ENCODE measurements at regions not wholly inside any gene's neighbourhood (a gene's known extent, or its start where the extent isn't known, plus 50 kb on each side); places are given as distances from the start of the nearest gene placed in this dataset.

DNA sequence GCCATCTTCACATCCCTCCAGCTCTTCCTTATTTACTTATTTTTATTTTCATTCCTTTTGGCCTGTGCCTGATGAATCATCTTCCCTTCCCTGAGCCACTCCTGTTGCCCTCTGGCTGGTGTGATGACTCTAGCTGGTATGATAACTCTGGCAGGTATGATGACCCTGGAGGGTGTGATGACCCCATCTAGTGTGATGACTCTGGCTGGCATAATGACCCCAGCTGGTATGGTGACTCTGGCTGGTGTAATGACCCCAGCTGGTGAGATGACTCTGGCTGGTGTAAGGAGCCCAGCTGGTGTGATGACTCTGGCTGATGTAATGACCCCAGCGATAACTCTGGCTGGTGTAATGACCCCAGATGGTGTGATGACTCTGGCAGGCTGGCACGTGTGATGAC, 426.8 kb downstream of the QKI start:
- no peaks in the 10 kb centered on the region for H3K36me3 ChIP-seq (ENCODE audit: control insufficient read depth in 5 of 5, insufficient read depth in 5 of 5, low read length in 5 of 5)
- no peak overlapping the region for H3K4me3 ChIP-seq (ENCODE audit: low read depth in 1 of 5, low read length in 5 of 5)
- no peak overlapping the region for H3K9ac ChIP-seq (ENCODE audit: low read length in 5 of 5)
- H3K9me3 ChIP-seq (ENCODE audit: control insufficient read depth in 5 of 5, low read length in 5 of 5), result peaks cover 0 to 9% (median 3%) of the 10 kb centered on the region in 5 donors
- peaks cover 0 to 11% (median 7%) of the 10 kb centered on the region in 5 donors for H3K4me1 ChIP-seq (ENCODE audit: control insufficient read depth in 5 of 5, insufficient read depth in 5 of 5, low read length in 5 of 5)
- H3K27ac ChIP-seq (ENCODE audit: low read depth, low read length), result no peak overlapping the region
- peaks cover 0 to 2% (median 0%) of the 10 kb centered on the region in 5 donors for H3K27me3 ChIP-seq (ENCODE audit: control insufficient read depth in 5 of 5, insufficient read depth in 4 of 5, low read length in 5 of 5)

DNA sequence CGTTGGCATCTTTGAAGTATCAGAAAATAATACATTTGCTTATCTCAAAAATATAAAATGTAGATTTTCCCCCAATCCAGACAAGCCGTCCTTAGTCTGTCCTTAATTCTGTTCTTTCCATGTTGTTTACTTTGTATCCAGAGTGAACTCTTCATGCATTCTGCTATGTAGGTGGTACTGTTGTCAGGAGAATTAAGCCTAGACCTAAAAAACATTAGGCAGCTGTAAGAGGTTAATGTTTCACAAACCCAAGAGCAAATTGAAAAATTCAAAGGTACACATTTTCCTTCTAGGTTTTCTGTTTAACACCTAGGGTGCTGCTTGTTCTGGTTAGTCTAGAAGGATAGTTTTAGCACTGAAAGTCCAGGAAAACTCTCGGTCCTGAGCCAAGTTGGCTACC, 426.4 kb downstream of the QKI start:
- Histone ChIP-seq H3K4me3 (ENCODE audit: low read depth in 1 of 5, low read length in 5 of 5) (no peak overlapping the region), H3K9ac (ENCODE audit: low read length in 5 of 5) (no peak overlapping the region), H3K36me3 (ENCODE audit: control insufficient read depth in 5 of 5, insufficient read depth in 5 of 5, low read length in 5 of 5) (no peaks in the 10 kb centered on the region), H3K27ac (ENCODE audit: low read depth, low read length) (no peak overlapping the region), H3K27me3 (ENCODE audit: control insufficient read depth in 5 of 5, insufficient read depth in 4 of 5, low read length in 5 of 5) (peaks cover 0 to 2% (median 0%) of the 10 kb centered on the region in 5 donors), H3K4me1 (ENCODE audit: control insufficient read depth in 5 of 5, insufficient read depth in 5 of 5, low read length in 5 of 5) (peaks cover 0 to 11% (median 7%) of the 10 kb centered on the region in 5 donors), H3K9me3 (ENCODE audit: control insufficient read depth in 5 of 5, low read length in 5 of 5) (peaks cover 0 to 9% (median 3%) of the 10 kb centered on the region in 5 donors)

DNA sequence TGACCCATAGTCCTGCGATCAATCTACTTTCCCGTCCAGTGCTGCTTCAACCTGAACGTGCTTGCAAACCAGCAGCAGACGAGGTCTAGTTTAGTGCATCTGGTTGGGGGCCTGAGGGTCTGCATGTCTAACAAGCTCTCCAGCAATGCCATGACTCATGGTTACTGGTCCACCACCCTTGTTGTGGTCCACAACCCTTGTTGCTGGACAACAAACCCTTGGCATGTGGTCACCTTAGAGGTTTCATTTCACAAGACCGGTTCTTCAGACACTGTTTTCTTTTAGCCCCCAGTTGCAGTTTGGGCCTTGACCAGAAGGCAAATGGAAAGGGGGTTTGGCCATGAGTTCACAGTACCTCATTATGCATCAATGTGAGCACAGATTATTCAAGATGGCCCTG, 424.8 kb downstream of the QKI start:
- no peak overlapping the region for H3K27ac ChIP-seq (ENCODE audit: low read depth, low read length)
- no peak overlapping the region for H3K4me3 ChIP-seq (ENCODE audit: low read depth in 1 of 5, low read length in 5 of 5)
- peaks cover 0 to 2% (median 0%) of the 10 kb centered on the region in 5 donors for H3K27me3 ChIP-seq (ENCODE audit: control insufficient read depth in 5 of 5, insufficient read depth in 4 of 5, low read length in 5 of 5)
- H3K36me3 ChIP-seq (ENCODE audit: control insufficient read depth in 5 of 5, insufficient read depth in 5 of 5, low read length in 5 of 5), result no peaks in the 10 kb centered on the region
- peaks cover 0 to 9% (median 3%) of the 10 kb centered on the region in 5 donors for H3K9me3 ChIP-seq (ENCODE audit: control insufficient read depth in 5 of 5, low read length in 5 of 5)
- no peak overlapping the region for H3K9ac ChIP-seq (ENCODE audit: low read length in 5 of 5)
- peaks cover 0 to 11% (median 7%) of the 10 kb centered on the region in 5 donors for H3K4me1 ChIP-seq (ENCODE audit: control insufficient read depth in 5 of 5, insufficient read depth in 5 of 5, low read length in 5 of 5)

DNA sequence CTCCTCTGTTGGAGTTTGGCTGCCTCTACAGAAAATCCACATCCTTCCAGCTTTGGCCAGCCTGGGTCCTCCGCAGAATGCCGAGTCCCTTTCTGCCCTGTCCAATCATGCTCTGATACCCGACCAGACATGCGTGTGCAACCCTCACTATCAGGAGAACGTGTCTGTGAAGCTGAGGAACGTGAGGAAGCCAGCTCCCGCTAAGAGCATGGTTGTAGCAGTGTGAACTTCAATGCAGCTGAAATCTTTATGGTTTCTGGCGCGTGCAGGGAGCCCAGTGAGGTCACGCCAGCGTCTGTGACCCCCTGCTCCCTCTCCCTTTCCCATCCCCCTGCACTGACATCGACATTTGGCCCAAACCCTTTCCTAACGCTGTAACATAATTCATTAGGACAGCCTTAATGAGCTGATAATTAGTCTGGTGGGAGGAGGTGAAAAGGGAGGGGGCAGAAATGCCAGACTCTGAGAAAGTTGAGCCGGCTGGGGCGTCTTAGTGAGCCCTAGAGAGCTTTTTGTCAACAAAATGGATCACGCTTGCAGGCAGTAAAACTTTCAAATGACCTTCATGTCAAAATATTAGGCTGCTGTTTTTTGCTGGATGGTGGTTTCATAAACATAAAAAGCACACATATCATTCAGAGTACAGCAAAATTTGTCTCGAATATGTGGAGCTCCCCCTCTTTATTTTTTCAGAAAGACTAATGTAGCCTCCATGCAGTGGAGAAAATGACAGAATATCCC, 423.3 kb downstream of the QKI start:
- Histone ChIP-seq H3K36me3 (ENCODE audit: control insufficient read depth in 5 of 5, insufficient read depth in 5 of 5, low read length in 5 of 5) (no peaks in the 10 kb centered on the region), H3K4me3 (ENCODE audit: low read depth in 1 of 5, low read length in 5 of 5) (peak overlapping the region; percentile 36 to 69 (median 53)), H3K27ac (ENCODE audit: low read depth, low read length) (no peak overlapping the region), H3K9me3 (ENCODE audit: control insufficient read depth in 5 of 5, low read length in 5 of 5) (peaks cover 0 to 9% (median 3%) of the 10 kb centered on the region in 5 donors), H3K27me3 (ENCODE audit: control insufficient read depth in 5 of 5, insufficient read depth in 4 of 5, low read length in 5 of 5) (peaks cover 0 to 2% (median 0%) of the 10 kb centered on the region in 5 donors), H3K9ac (ENCODE audit: low read length in 5 of 5) (peak overlapping the region in 1 of 5 donors; percentile 52), H3K4me1 (ENCODE audit: control insufficient read depth in 5 of 5, insufficient read depth in 5 of 5, low read length in 5 of 5) (peaks cover 0 to 11% (median 7%) of the 10 kb centered on the region in 5 donors)

DNA sequence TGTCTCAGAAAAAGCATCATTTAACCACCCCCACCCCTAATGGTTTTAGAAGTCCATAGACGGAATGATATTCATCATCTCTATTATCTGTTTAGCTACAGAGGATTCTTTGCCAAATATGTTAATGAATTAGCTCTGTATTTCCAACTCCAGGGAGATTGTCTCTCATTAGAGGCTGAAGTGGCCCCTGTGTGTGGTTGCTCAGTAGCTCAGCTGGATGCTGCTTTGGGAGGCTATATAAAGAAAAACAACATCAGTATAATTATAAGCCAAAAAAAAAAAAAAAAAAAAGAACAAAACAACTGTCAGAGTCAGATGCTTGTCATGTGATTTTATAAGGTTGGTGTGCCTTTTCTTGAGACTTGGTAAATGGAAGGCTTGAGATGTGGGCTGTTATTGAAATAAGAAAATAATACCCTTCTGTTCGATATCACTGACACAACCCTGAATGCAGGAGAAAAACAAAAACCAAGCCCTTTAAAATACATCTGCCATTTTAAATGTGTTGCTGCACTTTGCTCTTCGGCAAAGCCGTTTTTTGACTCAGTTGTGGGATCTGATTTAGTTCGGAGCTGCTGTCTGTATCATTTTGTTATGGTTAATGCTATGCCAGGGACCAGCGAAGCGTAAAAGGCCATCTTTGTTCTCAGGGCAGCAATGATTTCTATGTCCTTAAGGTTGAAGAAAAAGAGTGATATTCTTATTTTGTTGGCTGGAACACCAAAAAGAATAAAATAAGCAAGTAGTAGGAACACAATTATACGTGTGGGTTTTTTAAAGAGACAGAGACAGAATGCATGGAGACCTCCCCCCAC, 422.6 kb downstream of the QKI start:
- Histone ChIP-seq H3K4me3 (ENCODE audit: low read depth in 1 of 5, low read length in 5 of 5) (peak overlapping the region in 3 of 5 donors; percentile 36 to 61 (median 53)), H3K27me3 (ENCODE audit: control insufficient read depth in 5 of 5, insufficient read depth in 4 of 5, low read length in 5 of 5) (peaks cover 0 to 2% (median 0%) of the 10 kb centered on the region in 5 donors), H3K36me3 (ENCODE audit: control insufficient read depth in 5 of 5, insufficient read depth in 5 of 5, low read length in 5 of 5) (no peaks in the 10 kb centered on the region), H3K27ac (ENCODE audit: low read depth, low read length) (no peak overlapping the region), H3K9me3 (ENCODE audit: control insufficient read depth in 5 of 5, low read length in 5 of 5) (peaks cover 0 to 8% (median 3%) of the 10 kb centered on the region in 5 donors), H3K4me1 (ENCODE audit: control insufficient read depth in 5 of 5, insufficient read depth in 5 of 5, low read length in 5 of 5) (peaks cover 0 to 11% (median 7%) of the 10 kb centered on the region in 5 donors), H3K9ac (ENCODE audit: low read length in 5 of 5) (no peak overlapping the region)

DNA sequence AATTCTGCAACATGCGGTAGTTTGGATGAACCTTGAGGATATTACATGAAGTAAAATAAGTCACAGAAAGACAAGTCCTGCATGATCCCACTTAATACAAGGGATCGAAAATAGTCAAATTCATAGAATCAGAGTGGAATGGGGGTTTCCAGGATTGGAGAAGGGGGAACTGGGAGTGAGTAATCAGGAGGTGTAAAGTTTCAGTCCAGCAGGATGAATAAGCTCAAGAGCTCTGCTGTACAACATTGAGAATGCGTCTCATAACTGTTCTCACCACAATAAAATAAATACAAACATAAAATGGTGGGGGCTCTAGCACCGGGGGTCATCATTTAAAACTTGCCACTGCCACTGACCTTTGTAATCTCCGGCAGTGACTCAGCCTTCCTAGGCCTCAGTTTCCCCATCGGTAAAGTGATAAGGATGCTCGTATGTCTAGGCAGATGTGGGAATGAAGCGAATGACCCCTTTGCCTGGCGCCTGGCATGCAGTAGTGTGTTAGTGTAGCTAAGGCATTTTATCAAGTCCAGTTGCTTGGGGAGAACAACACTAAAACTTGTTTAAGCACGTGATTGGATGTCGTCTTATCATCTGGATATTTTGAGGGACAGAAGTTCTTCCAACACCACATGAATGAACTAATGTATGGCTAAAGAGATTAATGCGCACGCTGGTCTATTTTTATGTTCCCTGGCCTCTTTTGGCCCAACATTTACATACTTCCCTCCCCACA, 421.1 kb downstream of the QKI start:
- H3K27ac ChIP-seq (ENCODE audit: low read depth, low read length), result no peak overlapping the region
- no peak overlapping the region for H3K9ac ChIP-seq (ENCODE audit: low read length in 5 of 5)
- no peak overlapping the region for H3K4me3 ChIP-seq (ENCODE audit: low read depth in 1 of 5, low read length in 5 of 5)
- peaks cover 0 to 2% (median 0%) of the 10 kb centered on the region in 5 donors for H3K27me3 ChIP-seq (ENCODE audit: control insufficient read depth in 5 of 5, insufficient read depth in 4 of 5, low read length in 5 of 5)
- H3K4me1 ChIP-seq (ENCODE audit: control insufficient read depth in 5 of 5, insufficient read depth in 5 of 5, low read length in 5 of 5), result peaks cover 0 to 11% (median 7%) of the 10 kb centered on the region in 5 donors
- peaks cover 0 to 6% (median 3%) of the 10 kb centered on the region in 5 donors for H3K9me3 ChIP-seq (ENCODE audit: control insufficient read depth in 5 of 5, low read length in 5 of 5)
- no peaks in the 10 kb centered on the region for H3K36me3 ChIP-seq (ENCODE audit: control insufficient read depth in 5 of 5, insufficient read depth in 5 of 5, low read length in 5 of 5)

DNA sequence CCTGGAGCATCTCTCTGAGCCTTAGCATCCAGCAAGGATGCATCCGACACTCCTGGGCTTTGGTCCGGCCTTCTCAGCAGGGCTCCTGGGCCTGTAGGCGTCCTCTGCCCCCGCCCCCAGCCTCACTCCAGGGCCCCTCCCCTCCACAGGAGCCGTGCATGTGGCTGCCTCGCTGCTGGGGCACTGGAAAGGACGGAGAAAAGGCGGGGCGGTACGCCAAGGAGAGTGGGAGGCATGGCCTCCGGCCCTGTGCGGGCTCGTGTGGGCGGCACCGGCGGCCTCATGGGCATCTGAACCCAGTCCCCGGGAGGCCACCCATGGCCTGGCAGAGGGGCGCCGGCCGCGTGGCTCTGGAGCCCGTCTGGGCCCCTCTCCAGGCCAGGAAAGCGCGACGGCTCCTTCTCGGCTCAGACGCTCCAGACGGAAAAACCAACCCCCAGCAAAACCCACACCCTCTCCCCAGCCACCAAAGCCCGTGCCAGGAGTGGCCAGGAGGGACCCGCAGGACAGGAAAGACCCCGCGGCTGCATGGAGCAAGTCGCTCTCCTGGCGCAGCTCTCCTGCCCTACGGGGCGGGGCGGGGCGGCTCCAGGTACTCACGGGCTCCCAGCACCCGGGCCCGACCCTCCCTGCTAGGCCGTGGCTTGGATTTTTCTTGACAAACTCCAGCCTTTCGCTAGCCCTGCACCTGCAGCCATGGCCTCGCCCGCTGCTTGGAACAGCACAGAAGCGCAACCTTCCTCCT, 419.9 kb downstream of the QKI start:
- Histone ChIP-seq H3K36me3 (ENCODE audit: control insufficient read depth in 5 of 5, insufficient read depth in 5 of 5, low read length in 5 of 5) (no peaks in the 10 kb centered on the region), H3K27ac (ENCODE audit: low read depth, low read length) (no peak overlapping the region), H3K9ac (ENCODE audit: low read length in 5 of 5) (no peak overlapping the region), H3K4me3 (ENCODE audit: low read depth in 1 of 5, low read length in 5 of 5) (no peak overlapping the region), H3K9me3 (ENCODE audit: control insufficient read depth in 5 of 5, low read length in 5 of 5) (peaks cover 0 to 6% (median 3%) of the 10 kb centered on the region in 5 donors), H3K4me1 (ENCODE audit: control insufficient read depth in 5 of 5, insufficient read depth in 5 of 5, low read length in 5 of 5) (peaks cover 0 to 11% (median 7%) of the 10 kb centered on the region in 5 donors), H3K27me3 (ENCODE audit: control insufficient read depth in 5 of 5, insufficient read depth in 4 of 5, low read length in 5 of 5) (peaks cover 0 to 2% (median 0%) of the 10 kb centered on the region in 5 donors)

DNA sequence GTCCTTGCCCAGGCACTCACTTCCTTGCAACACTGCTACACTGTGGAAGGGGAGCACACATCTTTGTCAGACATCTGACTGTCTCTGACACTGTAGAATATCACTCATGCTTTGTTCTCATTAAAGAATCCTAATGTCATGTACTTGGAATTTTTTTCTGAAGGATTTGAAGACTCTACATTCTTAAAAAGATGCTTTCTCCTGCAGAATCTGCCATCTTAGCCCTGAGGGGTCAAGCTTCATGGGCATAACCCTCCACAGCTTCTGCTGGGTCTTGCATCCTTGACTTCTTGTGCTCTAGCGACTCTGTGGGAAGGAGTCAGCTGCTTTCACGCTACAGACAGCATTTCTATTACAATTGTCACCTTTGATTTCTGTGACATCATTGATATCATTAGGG, 417.2 kb downstream of the QKI start:
- Histone ChIP-seq H3K36me3 (ENCODE audit: control insufficient read depth in 5 of 5, insufficient read depth in 5 of 5, low read length in 5 of 5) (no peaks in the 10 kb centered on the region), H3K27me3 (ENCODE audit: control insufficient read depth in 5 of 5, insufficient read depth in 4 of 5, low read length in 5 of 5) (peaks cover 0 to 3% (median 0%) of the 10 kb centered on the region in 5 donors), H3K4me1 (ENCODE audit: control insufficient read depth in 5 of 5, insufficient read depth in 5 of 5, low read length in 5 of 5) (peaks cover 0 to 4% (median 0%) of the 10 kb centered on the region in 5 donors), H3K9me3 (ENCODE audit: control insufficient read depth in 5 of 5, low read length in 5 of 5) (peaks cover 0 to 6% (median 3%) of the 10 kb centered on the region in 5 donors), H3K9ac (ENCODE audit: low read length in 5 of 5) (no peak overlapping the region), H3K4me3 (ENCODE audit: low read depth in 1 of 5, low read length in 5 of 5) (no peak overlapping the region), H3K27ac (ENCODE audit: low read depth, low read length) (no peak overlapping the region)

DNA sequence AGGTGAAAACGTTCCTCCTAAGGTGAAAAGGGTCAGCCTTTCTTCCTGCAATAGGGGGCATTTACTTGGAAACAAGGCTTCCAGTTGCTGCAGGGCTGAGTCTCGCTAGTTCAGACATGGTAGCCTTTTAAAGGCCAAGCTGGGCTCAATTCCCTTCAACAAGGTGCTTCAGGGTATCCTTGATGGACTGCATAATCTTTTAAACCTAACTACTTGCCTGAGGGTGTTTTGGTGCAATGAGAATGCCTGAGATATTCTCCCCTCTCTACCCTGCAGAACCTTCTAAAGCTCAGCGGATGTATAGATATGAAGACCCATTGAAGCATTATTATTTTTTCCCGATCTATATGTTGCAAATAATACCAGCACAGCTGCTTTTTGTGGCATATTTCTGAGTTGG, 416.1 kb downstream of the QKI start:
- Histone ChIP-seq H3K4me1 (ENCODE audit: control insufficient read depth in 5 of 5, insufficient read depth in 5 of 5, low read length in 5 of 5) (peaks cover 0 to 4% (median 0%) of the 10 kb centered on the region in 5 donors), H3K36me3 (ENCODE audit: control insufficient read depth in 5 of 5, insufficient read depth in 5 of 5, low read length in 5 of 5) (no peaks in the 10 kb centered on the region), H3K4me3 (ENCODE audit: low read depth in 1 of 5, low read length in 5 of 5) (no peak overlapping the region), H3K27me3 (ENCODE audit: control insufficient read depth in 5 of 5, insufficient read depth in 4 of 5, low read length in 5 of 5) (peaks cover 0 to 3% (median 0%) of the 10 kb centered on the region in 5 donors), H3K27ac (ENCODE audit: low read depth, low read length) (no peak overlapping the region), H3K9me3 (ENCODE audit: control insufficient read depth in 5 of 5, low read length in 5 of 5) (peaks cover 0 to 6% (median 3%) of the 10 kb centered on the region in 5 donors), H3K9ac (ENCODE audit: low read length in 5 of 5) (no peak overlapping the region)

Data from subcutaneous abdominal adipose tissue (tissue), 5 donors.